GM19468 (cell line): ENCODE measurements at regions not wholly inside any gene's neighbourhood (a gene's known extent, or its start where the extent isn't known, plus 50 kb on each side); places are given as distances from the start of the nearest gene placed in this dataset.

Source experiments
- ATAC-seq: cut with Tn5 transposase; IDR thresholded peaks from one replicate; pipeline ENCODE4 v1.9.1; 2021; ENCODE audit warnings: mild to moderate bottlenecking, moderate library complexity, moderate number of reproducible peaks; ENCODE audit not compliant: unreplicated experiment; ENCODE audit errors: extremely low read depth

GRCh38 chr3:80043226-80043625, 275.4 kb upstream of the ROBO1 start:
- ATAC-seq = no peak

GRCh38 chr3:80040067-80040466, 272.3 kb upstream of the ROBO1 start:
- ATAC-seq = no peak

- ATAC-seq = no peak
These were observed 268.4 kb upstream of the ROBO1 start for GRCh38 chr3:80036176-80036575.

GRCh38 chr3:80035021-80035420, 267.2 kb upstream of the ROBO1 start:
- ATAC-seq = no peak

- ATAC-seq = no peak
These were observed 255.2 kb upstream of the ROBO1 start for GRCh38 chr3:80023010-80023409.

- ATAC-seq = no peak
These were observed 250.6 kb upstream of the ROBO1 start for GRCh38 chr3:80018375-80018774.

GRCh38 chr3:80017369-80017768, 249.6 kb upstream of the ROBO1 start:
- ATAC-seq = no peak

- ATAC-seq = no peak
These were observed 246.8 kb upstream of the ROBO1 start for GRCh38 chr3:80014576-80014975.

GRCh38 chr3:80010021-80010571, 242.3 kb upstream of the ROBO1 start:
- ATAC-seq = no peak

GRCh38 chr3:80007522-80007921, 239.7 kb upstream of the ROBO1 start:
- no peak for ATAC-seq

- no peak for ATAC-seq
These were observed 238.5 kb upstream of the ROBO1 start for GRCh38 chr3:80006315-80006714.

GRCh38 chr3:80000022-80000421, 232.2 kb upstream of the ROBO1 start:
- no peak for ATAC-seq

- no peak for ATAC-seq
These were observed 226.6 kb upstream of the ROBO1 start for GRCh38 chr3:79994397-79994796.

- ATAC-seq = no peak
These were observed 218.5 kb upstream of the ROBO1 start for GRCh38 chr3:79986338-79986737.

- ATAC-seq = no peak
These were observed 218.0 kb upstream of the ROBO1 start for GRCh38 chr3:79985816-79986215.

- no peak for ATAC-seq
These were observed 215.3 kb upstream of the ROBO1 start for GRCh38 chr3:79983118-79983517.

GRCh38 chr3:79979990-79980389, 212.2 kb upstream of the ROBO1 start:
- ATAC-seq = no peak

GRCh38 chr3:79976466-79976865, 208.7 kb upstream of the ROBO1 start:
- no peak for ATAC-seq

- no peak for ATAC-seq
These were observed 206.3 kb upstream of the ROBO1 start for GRCh38 chr3:79973917-79974595.

- no peak for ATAC-seq
These were observed 205.7 kb upstream of the ROBO1 start for GRCh38 chr3:79973482-79973881.

GRCh38 chr3:79968418-79968817, 200.6 kb upstream of the ROBO1 start:
- ATAC-seq = no peak

GRCh38 chr3:79960594-79960993, 192.8 kb upstream of the ROBO1 start:
- ATAC-seq = no peak
